Activated CD4-positive, CD25-positive, alpha-beta regulatory T cell treated with anti-CD3 and anti-CD28 coated beads, Interleukin-2, amount 50 U/mL, for 24 hours (primary cell): ENCODE measurements at regions not wholly inside any gene's neighbourhood (a gene's known extent, or its start where the extent isn't known, plus 50 kb on each side); places are given as distances from the start of the nearest gene placed in this dataset.
A peak's percentile ranks its signal among the peaks of the same experiment; 100 is the strongest.

Source experiments
- ATAC-seq, 2 donors: fragments of 150-1000 bp; cut with Tn5 transposase; one replicate each; pipeline ENCODE4 v1.10.0; 2021; ENCODE audit warnings: mild to moderate bottlenecking in 1 of 2, moderate library complexity in 1 of 2

GRCh38 chr4:152014280-152014679 lies 253.5 kb upstream of the GATB start:
- ATAC-seq = peak; percentile 56 to 76

- ATAC-seq = no peak
Observed at GRCh38 chr4:152011469-152011868, 250.7 kb upstream of the GATB start.

GRCh38 chr4:152010710-152011079 lies 249.9 kb upstream of the GATB start:
- ATAC-seq = no peak

- no peak for ATAC-seq
Observed at GRCh38 chr4:152009983-152010709, 249.3 kb upstream of the GATB start.

- ATAC-seq = no peak
Observed at GRCh38 chr4:152009031-152009670, 248.3 kb upstream of the GATB start.

GRCh38 chr4:152007111-152007510 lies 246.3 kb upstream of the GATB start:
- no peak for ATAC-seq

- ATAC-seq = no peak
Observed at GRCh38 chr4:152004801-152005200, 244.0 kb upstream of the GATB start.

- ATAC-seq = no peak
Observed at GRCh38 chr4:152000518-152000917, 239.7 kb upstream of the GATB start.

GRCh38 chr4:151998723-151999122 lies 237.9 kb upstream of the GATB start:
- ATAC-seq = no peak

- ATAC-seq = no peak
Observed at GRCh38 chr4:151997461-151997860, 236.7 kb upstream of the GATB start.

GRCh38 chr4:151994429-151994828 lies 233.6 kb upstream of the GATB start:
- no peak for ATAC-seq

GRCh38 chr4:151993521-151993920 lies 232.7 kb upstream of the GATB start:
- ATAC-seq = no peak

GRCh38 chr4:151992332-151993154 lies 231.7 kb upstream of the GATB start:
- ATAC-seq = no peak

GRCh38 chr4:151991884-151992167 lies 231.0 kb upstream of the GATB start:
- no peak for ATAC-seq

GRCh38 chr4:151991001-151991883 lies 230.4 kb upstream of the GATB start:
- ATAC-seq = no peak

- no peak for ATAC-seq
Observed at GRCh38 chr4:151990201-151990600, 229.4 kb upstream of the GATB start.

GRCh38 chr4:151988591-151988990 lies 227.8 kb upstream of the GATB start:
- ATAC-seq = no peak

GRCh38 chr4:151987606-151988005 lies 226.8 kb upstream of the GATB start:
- no peak for ATAC-seq

- ATAC-seq = no peak
Observed at GRCh38 chr4:151983854-151984253, 223.0 kb upstream of the GATB start.

GRCh38 chr4:151979819-151980218 lies 219.0 kb upstream of the GATB start:
- ATAC-seq = no peak

GRCh38 chr4:151968643-151969042 lies 207.8 kb upstream of the GATB start:
- no peak for ATAC-seq

GRCh38 chr4:151967074-151967473 lies 206.3 kb upstream of the GATB start:
- no peak for ATAC-seq
